Renal cortical epithelial cell (primary cell): ENCODE measurements at regions not wholly inside any gene's neighbourhood (a gene's known extent, or its start where the extent isn't known, plus 50 kb on each side); places are given as distances from the start of the nearest gene placed in this dataset.

Experiments
- DNase-seq: peaks from one replicate; pipeline ENCODE4 v3.0.0-alpha.2; 2011; ENCODE audit warnings: low read depth

GRCh38 chrY:11293392-11293791, 1407.6 kb upstream of the USP9Y start:
- DNase-seq = no peak

- DNase-seq = peak; percentile 12
These were observed 1366.9 kb upstream of the USP9Y start for GRCh38 chrY:11334151-11334550.
